DMS 273 (cell line): ENCODE measurements at regions not wholly inside any gene's neighbourhood (a gene's known extent, or its start where the extent isn't known, plus 50 kb on each side); places are given as distances from the start of the nearest gene placed in this dataset.
A peak's percentile ranks its signal among the peaks of the same experiment; 100 is the strongest.
"Not testable (repeated sequence)": the region's sequence is repeated elsewhere in the genome, so short reads cannot be mapped to it uniquely, and the experiment has no call there.

Experiments
- DNase-seq: peaks from one replicate; lab custom pipeline; 2025; ENCODE audit not compliant: unreplicated experiment; lab: John Stamatoyannopoulos, UW

DNA sequence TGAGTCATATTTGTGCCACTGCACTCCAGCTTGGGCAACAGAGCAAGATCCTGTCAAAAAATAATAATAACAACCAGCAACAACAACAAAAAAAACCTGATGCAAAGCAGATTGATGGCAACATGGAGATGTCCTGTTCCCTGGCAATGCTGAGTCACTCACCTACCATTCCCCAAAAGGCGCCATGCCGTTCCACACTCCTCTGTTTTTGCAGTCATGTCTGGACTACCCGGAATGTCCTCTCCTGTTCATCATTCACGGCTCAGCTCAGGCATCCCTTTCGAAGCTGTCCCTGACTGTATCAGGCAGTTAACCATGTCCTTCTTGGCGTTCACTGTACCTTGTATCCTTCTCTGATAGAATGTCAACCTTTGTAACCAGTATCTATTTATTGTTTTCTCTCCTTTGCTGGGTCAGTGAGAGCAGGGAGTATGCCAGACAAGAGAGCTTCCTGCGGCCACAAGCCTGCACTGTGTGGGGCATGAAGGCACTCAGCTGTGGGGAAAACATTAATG lies 147.7 kb downstream of the ABCC12 start:
- DNase-seq, result no peak

DNA sequence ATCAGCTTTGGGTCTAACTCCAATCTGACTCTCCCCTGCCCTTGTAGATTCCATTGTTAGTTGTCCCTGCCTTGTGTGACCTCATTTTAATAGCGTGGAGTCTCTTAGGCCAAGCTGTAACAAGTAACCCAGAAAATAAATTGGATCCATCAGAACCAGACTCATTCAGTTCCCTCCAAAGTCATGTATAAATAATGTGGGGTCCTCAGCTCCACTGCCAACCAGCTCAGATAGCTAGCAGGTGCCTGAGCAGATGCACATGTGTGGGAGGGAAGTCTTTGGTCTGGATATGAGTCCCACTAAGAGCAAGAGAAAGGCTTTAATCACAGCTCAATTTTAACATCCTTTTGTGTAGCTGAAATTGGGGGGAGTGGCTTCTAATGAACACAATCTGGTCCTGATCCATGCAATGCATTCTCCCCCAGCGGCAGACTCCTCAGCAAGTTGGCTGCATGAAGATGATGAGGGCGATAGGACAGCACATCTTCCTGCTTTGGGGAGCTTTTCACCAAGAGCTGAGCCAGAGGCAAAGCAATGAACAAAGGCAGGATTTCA lies 151.6 kb downstream of the ABCC12 start:
- peak; percentile 38 for DNase-seq

DNA sequence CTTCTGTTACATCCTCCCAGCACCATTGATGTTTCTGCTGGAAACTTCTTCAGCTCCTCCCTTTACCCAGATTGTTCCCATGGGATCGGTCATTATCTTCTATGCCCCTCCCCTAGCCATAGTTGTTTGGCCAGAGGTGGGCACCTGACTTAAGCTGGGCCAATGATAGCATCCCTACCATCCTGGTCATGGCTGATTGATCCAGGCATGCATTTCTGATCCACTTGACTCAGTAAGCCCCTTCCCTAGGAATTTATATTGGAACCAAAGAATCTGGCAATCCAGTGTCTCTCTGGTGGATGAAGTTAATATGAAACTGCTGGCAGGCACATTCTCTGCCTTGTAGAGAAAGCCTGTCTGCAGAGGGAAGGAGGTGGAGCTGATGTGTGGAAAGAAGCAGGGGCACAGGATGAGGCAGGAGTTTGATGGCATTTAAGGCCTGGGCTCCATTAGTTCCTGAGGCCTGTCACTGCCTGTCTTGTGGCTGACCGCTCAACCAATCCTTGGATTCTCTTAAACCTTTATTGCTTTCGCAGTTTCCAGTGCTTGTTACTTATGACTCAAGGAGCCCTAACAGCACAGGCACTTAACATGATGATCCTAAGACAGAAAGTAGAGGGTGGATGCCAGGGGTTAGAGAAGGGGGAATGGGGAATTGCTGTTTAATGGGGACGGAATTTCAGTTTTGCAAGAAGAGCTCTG lies 152.4 kb downstream of the ABCC12 start:
- peak; percentile 71 for DNase-seq

- DNase-seq, result peak; percentile 33
These were observed 154.4 kb downstream of the ABCC12 start for GRCh38 chr16:48001324-48001895.

- DNase-seq, result no peak
These were observed 155.2 kb downstream of the ABCC12 start for GRCh38 chr16:48000622-48001021.

GRCh38 chr16:47999595-47999994 lies 156.2 kb downstream of the ABCC12 start:
- DNase-seq, result peak; percentile 56

- no peak for DNase-seq
These were observed 160.4 kb downstream of the ABCC12 start for GRCh38 chr16:47995354-47995753.

DNA sequence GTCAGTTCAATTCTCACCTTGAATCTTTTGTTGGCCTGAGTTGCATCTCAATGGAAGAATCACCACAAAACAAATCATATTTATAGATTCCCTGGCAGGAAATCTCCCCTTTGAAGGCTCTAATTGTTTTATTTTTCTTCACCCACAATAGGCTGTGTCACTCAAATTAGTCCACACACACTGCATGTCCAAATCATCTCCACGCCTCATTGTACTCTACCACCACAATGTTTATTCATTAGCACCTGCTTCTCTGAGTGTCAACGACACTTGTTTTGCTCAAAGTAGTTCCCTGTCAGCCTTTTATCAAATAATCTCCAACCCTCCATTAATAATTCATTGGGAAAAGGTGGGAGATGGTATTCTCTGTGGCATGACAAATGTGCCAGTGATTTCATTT lies 164.3 kb downstream of the ABCC12 start:
- peak; percentile 55 for DNase-seq

DNA sequence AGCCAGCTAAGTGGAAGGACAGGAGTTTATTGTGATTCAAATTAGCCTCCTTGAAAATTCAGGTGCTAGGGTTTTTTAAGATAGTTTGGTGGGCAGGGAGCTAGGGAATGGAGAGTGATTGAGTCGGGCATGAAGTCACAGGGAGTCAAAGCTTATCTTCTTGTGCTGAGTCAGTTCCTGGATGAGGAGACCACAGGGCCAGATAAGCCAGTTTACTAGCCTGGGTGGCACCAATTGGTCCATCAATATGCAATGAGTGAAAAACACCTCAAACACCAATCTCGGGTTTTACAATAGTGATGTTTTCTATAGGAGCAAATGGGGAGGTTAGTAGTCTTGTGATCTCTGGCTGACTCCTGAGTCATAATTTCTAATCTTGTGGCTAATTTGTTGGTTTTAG lies 165.1 kb downstream of the ABCC12 start:
- no peak for DNase-seq

DNA sequence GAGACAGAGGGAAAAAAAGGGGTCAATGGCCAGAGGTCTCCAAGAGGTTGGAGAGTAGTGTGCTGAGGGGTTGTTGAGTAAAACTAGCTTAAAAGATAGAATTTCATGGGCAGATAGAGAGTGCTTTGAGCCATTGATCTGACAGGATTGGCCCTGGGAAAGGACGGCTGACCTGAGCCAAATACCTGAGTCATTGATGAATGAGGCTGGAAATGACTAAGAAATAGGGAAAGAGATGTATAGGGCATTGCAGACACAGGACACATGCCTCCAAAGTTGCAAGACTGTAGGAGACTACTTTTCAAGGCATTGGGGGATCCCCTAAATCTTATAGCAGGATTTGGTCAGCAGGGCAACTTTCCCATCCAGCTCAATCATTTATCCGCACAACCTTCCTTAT lies 168.7 kb downstream of the ABCC12 start:
- DNase-seq, result no peak

DNA sequence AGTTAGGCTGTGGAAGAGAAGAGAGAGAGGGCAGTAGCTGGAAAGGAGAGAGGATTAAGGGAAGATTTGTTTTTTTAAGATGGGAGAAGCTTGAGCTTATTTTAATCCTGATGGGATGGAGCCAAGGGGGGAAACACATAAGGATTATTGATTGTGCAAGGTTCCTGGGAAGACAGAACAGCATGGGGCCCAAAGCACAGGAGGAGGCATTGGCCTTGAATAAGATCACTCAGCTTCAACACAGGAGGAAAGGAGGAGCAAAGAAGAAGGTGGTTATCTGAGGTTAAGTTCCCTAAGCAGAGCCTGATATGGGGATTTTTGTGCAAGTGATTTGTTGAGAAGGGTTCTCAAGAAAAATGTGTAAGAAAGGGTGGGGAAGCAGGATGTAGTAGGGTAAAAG lies 169.8 kb downstream of the ABCC12 start:
- no peak for DNase-seq

DNA sequence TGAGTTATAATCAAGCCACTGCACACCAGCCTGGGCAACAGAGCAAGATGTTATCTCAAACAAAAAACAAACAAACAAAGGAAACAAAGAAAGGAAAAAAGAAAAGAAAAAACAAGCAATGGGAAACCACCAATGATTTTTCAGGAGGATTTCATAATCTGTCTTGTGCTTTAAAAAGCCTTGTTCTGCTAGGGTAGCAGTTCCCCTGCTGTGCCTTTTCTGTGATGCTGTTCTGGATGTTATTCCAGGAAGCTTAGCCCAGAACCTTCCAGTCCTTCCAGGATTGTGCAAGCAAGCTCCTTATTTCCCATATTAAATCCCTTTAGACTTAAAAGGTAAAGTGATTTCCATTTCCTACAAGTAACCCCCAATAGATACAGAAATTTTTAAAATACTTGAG lies 171.1 kb downstream of the ABCC12 start:
- DNase-seq, result no peak

- DNase-seq, result no peak
These were observed 171.7 kb downstream of the ABCC12 start for GRCh38 chr16:47983999-47984580.

DNA sequence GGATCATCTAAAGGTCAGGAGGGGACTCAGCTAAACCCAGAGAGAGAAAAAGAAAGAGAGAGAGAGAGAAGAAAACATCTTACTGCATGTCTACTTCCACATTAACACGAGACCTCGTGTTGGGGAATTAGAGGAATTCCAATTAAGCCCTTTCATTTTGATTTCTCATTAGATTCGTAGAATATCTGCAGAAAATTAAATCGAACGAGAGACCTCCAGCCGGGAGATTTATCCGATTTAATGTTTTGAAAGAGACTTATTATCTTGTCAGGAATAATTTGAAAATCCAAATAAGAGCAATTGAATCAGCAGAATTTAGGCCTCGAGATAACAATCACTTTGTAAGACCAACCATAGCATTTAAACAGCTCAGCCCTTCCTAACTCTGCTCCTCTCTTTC lies 175.6 kb downstream of the ABCC12 start:
- no peak for DNase-seq

- peak; percentile 22 for DNase-seq
These were observed 176.1 kb downstream of the ABCC12 start for GRCh38 chr16:47979616-47980182.

DNA sequence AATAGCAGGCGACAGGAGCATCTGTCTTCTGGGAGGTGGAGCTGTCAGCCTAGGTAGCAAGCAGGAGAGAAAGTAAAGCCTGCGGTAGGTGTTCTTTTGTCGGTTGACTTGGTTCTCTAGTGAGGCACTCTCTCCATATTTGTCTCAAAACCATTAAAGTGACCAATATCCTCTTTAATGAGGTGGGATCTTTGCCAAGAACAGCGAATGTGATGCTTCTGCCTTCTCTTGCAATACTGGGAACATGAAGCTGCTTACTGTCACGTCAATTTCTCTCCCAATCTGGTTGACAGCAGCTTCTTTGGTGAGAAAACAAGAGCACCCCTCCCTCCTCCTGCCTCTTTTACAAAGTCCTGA lies 176.7 kb downstream of the ABCC12 start:
- DNase-seq, result no peak

DNA sequence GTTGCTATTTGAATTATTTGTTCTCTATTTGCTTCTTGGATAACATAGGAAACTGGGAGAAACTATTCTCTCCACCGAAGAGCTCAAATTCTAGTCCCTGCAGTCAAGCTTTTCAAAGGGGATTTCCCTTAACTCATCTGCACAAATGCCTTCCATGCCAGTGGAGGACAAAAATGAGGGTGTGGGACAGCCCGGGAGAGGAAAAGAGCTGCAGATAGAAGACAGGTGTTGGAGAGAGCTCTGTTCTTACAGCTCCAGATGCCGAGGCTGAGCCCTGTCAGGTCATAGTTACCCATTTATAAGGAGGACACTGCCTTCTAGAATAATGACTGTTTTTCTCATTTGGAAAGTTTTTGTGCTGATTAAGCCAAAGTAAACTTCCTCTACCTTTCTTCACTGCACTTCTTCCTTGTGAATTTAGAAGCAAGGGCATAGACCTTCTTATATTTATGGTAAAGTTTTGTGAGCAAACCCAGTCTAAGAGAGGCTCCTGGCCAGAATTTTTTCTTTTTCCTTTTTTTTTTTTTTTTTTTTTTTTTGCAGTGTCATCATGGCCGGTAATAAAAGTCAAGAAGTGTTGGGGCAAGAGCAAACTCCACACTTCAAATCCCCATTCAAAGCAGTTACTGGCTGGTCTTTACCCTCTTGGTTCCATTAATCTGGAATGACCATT lies 177.2 kb downstream of the ABCC12 start:
- DNase-seq, result no peak

DNA sequence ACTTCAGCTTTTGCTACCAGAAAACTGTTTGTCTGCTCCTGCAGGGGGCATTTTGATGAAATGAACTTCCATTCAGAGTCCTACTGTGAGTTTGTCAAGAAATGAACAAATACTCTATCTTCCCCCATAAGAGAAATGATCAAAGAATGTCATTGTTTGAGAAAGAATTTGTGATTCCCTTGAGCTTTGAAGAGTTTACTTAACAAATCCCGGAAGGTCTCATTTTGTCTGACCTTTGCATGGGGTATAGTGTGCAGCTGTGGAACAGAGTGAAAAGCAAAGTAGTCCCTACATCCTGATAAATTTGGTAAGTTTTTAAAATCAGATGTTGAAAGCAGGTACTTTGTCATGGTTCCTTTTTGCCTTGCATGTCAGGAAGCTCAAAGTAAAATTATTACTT lies 178.0 kb downstream of the ABCC12 start:
- DNase-seq, result no peak

DNA sequence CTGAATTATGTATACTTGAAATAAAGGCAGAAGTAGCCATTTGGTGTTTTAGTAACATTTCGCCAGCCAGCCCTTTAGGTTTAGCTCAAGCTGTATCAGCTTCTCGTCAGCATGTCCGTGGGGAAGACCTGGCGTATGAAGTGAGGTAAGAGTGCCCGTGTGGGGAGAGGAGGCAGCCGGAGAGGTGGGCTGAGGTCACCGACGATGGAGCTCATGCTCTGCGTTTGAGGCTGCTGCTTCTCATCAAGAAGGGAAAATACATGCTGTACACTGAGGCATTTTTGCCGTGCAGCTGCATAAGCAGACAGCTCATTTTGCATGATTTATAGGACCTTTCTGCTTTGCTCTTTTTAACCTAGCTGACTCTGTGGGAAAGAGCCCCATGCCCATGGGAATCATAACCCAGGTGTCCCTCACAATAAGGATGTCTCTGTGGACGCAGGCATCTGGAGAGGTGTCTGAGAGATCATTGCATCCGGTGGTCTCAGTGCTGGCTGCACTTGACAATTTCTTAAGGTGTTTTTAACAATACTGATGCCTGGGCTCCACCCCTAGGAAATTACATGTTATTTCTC lies 179.1 kb downstream of the ABCC12 start:
- no peak for DNase-seq

DNA sequence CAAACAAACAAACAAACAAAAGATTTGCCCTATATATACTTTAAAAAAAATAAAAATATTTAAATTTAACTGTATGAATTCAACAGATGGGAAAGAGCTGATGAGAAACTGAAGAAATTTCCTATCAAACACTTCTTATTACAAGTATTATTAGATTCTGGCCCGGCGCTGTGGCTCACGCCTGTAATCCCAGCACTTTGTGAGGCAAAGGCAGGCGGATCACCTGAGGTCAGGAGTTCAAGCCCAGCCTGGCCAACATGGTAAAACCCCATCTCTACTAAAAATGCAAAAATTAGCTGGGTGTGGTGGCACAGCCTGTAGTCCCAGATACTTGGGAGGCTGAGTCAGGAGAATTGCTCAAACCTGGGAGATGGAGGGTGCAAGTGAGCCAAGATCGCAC lies 180.8 kb downstream of the ABCC12 start:
- DNase-seq, result not testable (repeated sequence)

- no peak for DNase-seq
These were observed 182.2 kb downstream of the ABCC12 start for GRCh38 chr16:47973552-47973951.
